HG02981 (cell line): ENCODE measurements at regions not wholly inside any gene's neighbourhood (a gene's known extent, or its start where the extent isn't known, plus 50 kb on each side); places are given as distances from the start of the nearest gene placed in this dataset.
"Not testable (repeated sequence)": the region's sequence is repeated elsewhere in the genome, so short reads cannot be mapped to it uniquely, and the experiment has no call there.

Experiments used
- ATAC-seq: cut with Tn5 transposase; IDR thresholded peaks from one replicate; pipeline ENCODE4 v1.9.1; 2021; ENCODE audit warnings: mild to moderate bottlenecking, moderate library complexity; ENCODE audit not compliant: unreplicated experiment

DNA sequence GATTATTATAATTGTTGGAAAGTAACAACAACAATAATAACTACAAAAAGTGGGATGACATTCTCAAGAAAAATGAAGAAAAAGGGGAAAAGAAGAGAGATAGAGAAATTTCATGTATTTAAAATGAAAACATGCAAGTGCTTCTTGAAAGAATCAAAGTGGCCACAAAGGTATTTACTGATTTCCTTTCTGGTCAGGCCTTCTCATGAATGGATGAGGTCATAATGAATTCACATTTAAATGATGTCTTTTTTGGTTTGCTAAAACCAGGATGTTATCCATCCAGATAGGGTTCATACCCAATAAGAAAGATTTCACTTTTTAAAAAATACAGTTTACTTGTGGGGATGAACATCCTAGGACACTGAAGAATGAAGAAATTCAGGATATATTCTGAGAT, 446.4 kb upstream of the PTGER4 start:
- ATAC-seq, result no peak

DNA sequence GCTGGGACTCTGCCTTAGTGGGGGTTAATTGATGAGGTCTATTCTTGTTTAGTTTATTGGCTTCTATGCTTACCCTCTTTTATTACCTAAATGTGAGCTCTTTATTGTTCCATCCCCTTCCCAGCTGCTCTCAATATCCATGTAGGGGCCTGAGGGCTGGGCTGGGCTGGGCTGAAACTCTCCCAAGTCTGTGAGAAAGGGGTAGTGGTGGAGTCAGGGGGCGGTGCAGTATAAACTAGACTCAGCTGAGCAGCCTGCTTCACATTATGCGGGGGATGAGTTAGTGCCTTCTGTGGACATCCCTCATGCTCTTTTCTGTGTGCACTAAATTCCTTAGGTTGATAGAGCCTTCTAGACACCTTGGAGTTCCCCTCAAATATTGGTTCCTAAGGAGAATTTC, 451.8 kb upstream of the PTGER4 start:
- ATAC-seq, result no peak

DNA sequence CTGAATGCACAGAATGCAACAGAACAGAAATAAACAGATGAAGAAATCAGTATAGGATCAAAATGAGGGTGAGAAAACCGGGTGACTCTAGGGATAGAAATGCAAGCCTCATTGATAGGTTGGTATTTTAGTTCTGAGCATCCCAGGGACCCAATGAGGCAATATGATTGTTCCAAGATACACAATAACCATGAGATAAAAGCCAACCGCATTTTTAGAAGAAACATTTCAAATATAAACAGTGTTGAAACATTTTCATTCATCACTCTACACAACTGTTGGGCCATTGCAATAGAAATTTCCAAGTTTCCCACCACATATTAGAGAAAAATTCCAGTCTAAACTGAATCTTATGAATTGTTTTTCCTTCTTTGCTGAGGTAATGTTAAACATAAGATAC, 452.3 kb upstream of the PTGER4 start:
- no peak for ATAC-seq

DNA sequence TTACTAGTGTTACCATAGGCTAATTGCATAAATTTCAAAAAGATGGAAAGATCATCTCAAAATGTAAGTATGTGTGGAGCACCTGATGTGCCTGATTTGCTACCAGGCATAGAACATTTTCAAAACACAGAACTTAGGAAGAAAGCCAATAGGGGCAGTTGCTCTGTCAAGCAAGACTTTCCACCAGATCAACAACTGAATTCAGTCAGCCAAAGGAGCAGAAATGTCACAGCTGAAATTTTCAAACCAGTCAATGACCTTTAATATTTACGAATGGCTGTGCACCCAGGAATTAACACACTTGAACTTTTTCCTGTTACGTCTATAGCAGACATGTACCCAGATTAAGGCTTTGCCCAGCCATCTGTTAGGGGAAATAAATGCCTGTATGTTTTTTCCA, 452.8 kb upstream of the PTGER4 start:
- ATAC-seq, result no peak

DNA sequence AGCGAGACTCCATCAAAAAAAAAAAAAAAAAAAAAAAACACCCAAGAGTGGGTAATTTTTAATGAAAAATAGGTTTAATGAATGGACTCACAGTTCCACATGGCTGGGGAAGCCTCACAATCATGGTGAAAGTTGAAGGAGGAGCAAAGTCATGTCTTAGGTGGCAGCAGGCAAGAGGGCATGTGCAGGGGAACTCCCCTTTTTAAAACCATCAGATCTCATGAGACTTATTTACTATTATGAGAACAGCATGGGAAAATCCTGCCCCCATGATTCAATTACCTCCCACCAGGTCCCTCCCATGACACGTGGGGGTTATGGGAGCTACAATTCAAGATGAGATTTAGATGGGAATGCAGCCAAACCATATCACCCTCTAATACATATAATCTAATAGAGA, 454.6 kb upstream of the PTGER4 start:
- ATAC-seq, result not testable (repeated sequence)

DNA sequence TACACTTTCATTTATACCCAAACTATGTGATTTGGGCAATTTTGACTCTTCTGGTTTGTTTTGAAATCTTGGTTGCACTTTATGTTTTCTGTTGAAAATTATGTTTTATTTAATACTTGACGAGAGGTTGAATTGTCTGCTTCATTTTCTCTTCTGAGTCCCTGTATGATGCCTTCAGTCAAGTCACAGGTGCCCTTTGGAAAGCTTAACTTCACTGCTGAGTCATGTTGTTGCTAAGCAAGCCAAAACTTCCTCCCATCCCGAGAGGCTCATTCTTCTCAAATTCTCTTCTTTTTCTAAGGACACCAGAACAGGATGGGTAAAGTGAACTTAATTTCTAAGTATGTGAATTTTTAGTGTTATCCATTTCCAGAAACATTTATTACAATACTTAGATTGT, 455.3 kb upstream of the PTGER4 start:
- peak; percentile 4 for ATAC-seq

DNA sequence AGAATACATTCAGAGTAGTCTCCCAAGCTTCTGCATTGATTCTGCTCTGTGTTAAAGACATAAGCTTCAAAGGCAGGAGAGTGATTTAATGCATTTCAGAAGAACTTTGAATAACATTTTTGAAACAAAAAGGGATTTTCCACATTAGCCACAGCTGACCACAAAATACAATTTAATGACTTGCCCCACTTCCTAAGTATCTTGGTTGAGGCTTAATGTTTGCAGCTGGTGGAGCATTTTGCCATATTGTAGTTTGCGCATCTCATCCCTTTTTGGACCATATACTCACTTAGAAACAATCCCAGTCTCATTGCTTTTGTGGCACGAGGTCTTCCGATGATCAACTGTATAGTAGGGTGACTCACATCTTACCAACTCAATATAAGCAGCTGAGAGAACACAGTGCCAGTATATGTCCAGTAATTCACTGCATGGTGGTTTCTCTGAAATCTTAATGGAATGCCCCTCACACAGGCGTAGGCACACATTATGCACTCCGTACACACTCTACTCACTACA, 455.8 kb upstream of the PTGER4 start:
- ATAC-seq, result peak; percentile 66

DNA sequence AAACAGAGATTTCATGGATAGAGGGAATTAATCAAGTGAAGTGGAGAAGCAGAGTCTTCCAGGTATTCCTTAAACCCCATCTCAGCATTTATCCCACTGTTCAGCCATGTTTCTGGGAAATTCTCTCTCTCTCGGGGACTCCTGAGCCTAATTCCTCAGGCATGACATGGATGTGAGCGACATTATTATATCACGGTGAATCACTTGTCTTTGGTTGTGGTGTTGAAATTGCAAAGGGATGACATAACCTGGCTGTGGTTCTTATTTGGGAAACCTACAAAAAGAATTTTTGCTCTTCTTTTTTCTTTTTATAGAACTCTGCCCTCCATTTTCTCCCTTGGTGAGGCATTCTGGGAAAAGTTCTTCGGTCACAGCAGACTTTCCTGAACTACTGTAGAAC, 457.9 kb upstream of the PTGER4 start:
- ATAC-seq, result no peak

DNA sequence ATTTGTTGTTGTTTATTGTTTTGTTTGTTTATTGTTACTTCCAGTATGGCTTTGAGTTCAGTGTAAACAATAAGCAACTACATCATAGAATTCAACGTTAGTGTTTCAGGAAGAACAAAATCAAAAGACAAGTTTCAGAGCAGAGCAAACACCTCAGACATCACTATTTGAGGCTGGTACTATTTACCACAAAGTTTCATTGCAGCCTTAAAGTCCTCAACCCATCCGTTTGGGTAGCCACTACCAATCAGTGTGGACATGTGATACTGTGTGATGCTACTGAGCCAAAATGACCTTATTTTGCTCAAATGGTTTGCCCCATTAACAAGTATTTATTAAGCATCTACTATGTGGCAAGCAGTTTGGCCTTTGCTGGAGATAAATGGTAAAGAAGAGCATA, 458.5 kb upstream of the PTGER4 start:
- ATAC-seq, result no peak

DNA sequence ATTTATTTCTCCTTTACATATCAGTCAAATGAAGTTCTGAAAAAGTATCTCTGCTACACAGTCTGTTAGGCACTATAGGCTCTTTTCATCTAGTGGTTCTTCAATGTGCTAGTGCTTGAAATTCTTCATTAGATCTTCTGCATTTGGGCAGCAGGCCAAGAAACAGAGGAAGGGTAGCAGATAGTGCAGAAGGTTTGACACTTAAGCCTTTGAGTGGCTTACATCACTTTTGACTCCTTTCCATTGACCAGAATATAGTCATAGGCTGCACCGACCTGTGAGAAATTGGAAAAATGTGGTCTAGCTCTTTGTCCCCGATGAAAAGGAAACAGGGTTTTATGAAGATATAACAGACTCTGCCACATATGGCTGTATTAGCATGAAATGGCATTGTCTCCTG, 459.5 kb upstream of the PTGER4 start:
- ATAC-seq, result no peak

DNA sequence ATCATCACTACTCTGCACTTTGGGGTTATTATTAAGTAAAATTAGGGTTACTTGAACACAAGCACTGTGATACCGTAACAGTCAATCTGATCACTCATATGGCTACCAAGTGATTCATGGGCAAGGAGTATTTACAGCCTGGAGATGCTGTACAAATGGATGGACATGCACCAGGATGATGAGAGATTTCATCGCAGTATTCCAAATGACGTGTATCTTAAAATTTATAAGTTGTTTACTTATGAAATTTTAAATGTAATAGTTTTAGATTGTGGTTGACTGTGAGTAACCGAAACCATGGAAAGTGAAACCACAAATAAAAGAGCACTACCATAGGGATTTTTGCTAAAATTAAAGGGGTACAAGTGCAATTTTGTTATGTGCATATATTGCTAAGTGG, 462.2 kb upstream of the PTGER4 start:
- ATAC-seq, result no peak

DNA sequence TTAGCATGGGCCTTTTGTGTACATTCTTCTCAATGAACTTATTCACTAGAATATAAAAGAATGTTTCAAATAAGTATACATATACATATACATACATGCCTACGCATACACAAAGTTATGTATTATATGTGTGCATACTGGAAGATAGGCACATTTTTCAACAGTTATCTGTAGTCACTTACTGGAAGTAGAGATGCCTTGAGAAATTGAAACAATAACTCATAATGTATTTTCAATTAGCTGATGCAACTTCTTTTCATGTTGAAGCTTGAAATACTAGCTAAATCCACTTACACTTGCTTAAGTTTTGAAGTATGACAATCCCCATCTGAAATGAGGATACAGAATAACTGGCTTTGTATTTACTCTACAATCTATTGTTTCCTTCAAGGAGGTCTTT, 469.0 kb upstream of the PTGER4 start:
- no peak for ATAC-seq

DNA sequence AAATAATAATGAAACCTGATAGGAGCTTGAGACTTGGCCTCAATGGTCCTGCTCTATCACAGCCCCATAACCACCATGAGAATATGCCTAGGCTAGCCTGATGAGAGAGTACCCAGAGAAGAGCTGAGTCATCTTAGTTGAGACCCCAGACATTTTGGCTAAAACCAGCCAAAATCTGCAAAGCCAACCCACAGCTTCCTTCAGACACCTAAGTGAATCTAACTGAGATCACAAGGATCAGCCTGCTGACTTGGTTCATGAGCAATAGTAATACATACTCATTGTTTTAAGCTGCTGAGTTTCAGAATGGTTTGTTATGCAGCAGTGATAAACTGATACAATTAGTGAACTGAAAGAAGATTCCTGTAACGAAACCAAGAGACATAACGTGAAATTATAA, 473.7 kb upstream of the PTGER4 start:
- ATAC-seq, result no peak

DNA sequence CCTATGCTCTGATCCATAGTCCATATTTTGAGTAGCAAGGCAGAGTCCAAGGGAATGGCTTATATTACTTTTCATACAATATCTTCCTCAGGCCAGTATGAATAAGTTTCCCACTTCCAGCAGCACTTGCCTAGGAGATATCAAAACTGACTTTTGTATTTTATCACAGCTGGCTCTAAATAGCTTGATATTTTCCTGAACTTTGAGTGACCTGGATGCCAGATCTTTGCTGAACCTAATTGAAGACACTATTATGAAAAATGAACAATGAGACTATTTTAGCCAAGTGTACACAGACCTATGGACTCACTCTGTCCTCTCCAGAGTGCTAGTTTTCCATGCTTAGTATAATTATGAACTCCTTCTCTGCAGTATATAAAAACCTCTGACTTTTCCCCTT, 475.6 kb upstream of the PTGER4 start:
- ATAC-seq, result no peak

DNA sequence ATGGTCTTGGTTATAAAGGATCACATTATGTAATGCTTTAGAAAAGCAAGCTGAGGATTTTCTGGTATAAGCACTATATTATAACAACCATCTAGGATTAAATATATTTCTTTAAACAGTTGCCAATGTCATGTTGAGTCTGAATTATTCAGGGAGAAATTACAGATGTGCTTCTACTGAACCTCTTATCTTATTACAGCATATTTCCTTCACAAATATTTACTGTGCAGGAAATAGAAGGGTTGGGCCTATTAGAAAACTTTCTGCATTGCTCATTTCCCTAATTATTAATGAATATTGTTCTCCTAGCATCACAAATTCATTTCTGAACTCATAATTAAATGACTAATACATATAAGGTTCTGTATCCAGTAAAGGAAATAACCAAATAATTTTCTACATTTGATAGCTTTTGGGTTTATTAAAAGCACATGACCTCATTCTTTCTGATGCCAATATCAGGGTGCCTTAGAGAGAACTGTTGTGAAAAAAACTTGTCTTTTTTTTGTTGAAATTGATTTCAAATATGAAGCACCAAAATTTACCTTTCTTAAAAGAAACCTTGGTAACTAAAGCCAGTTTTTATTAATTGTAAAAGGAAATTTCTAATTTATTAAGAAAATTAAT, 476.8 kb upstream of the PTGER4 start:
- ATAC-seq, result no peak

DNA sequence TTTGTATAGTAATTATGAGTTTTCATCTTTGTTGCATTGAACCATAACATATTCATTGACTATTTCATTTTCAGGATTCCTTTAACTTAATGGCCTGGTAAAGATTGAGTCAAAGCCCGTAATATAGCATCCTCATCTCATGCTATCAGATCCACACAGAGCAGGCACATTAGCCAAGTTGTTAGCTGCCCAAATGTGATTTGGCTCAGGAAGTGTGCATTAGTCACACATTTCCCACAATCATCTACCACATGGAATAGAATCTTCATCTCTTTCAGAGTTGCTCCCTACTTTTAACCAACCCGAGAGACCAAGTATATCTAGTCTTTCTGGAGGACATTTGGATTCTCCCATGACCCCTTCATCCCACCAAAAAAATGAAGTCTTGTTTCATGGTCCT, 481.0 kb upstream of the PTGER4 start:
- no peak for ATAC-seq

DNA sequence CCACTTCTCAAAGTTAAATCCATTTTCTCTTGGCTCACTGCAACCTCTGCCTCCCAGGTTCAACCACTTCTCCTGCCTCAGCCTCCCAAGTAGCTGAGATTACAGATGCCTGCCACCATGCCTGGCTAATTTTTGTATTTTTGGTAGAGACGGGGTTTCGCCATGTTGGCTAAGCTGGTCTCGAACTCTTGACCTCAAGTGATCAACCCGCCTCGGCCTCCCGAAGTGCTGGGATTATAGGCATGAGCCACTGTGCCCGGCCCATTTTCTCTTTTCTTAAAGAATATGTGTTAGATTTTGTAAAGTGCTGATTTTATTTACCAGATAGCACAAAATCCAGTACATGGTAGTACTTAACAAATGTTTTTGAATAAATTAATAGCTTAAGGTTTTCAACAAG, 484.1 kb upstream of the PTGER4 start:
- not testable (repeated sequence) for ATAC-seq

DNA sequence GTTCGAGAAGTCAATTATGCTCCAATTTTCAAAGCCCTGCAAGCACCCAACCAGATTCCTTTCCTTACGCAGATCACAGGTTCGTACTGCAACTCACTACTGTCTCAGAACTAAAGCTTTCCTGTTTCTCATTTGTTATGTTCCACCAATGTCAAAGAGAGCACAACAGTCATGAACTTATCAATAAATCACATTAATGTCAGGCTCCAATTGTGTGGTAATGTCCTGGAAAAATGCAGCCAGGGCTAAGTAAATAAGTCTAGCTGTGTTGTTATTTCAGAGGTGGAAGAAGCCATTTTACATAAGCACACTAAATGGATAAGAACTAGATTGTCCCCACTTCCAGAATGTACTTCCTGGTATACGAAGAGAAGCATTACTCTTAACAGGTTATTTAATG, 488.6 kb upstream of the PTGER4 start:
- no peak for ATAC-seq

DNA sequence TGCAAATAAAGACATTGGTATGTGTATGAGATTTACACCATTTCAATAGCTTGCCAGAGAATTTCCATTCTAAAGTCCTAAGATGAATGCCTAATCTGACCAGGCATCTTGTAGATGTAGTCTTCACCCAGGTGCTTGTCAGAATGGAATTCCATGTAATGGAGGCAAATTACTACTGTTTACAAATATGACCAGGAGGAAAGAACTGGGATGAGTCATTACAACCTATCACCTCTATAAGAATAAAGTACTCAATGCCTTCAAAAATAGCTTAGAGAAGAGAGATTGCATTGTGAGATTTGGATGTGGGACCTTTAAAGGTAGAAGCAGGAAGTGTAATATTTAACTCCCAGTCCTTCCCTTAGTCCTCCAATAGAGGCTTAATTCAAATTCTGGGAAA, 507.0 kb upstream of the PTGER4 start:
- ATAC-seq, result no peak

DNA sequence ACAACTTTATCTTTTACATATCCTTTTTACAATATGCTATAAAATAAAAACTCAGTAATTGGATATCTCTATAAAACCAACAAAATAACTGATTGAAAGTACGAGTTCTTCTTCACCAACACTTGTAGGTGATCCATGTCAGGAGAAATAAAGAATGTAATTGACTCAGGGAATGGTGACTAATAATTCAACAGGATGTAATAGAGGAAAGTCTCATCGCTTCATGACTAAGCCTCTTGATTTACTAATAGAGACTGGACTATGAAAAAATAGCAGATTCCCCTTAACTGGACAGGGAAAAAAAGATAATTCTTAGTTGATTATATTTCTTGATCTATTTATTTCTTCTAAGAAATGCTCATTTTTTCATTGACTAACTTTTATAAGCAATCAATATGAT, 507.7 kb upstream of the PTGER4 start:
- ATAC-seq, result no peak

DNA sequence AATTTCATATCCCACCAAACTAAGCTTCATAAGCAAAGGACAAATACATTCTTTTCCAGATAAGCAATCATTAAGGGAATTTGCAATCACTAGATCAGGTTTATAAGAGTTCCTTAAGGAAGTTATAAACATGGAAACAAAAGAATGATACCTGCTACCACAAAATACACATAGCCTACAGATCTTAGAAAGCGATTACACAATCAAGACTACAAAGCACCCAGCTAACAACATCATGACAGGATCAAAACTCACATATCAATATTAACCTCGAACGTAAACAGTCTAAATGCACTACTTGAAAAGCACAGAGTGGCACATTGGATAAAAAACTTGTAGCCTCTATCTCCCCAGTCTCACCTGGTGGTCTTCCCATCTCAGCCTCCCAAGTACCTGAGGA, 512.4 kb upstream of the PTGER4 start:
- ATAC-seq, result no peak

DNA sequence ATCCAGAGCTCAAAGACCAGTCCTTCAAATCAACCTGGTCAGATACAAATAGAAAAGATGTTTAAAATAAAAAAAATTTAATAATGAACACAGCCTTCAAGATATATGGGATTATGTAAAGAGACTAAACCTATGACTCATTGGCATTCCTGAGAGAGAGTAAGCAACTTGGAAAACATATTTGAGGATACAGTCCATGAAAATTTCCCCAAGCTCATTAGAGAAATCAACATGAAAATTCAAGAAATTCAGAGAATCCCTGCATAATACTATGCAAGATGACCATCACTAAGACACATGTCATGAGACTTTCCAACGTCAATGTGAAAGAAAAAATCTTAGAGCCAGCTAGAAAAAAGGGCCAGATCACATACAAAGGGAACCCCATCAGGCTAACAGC, 512.9 kb upstream of the PTGER4 start:
- ATAC-seq, result no peak
